PC-3 (cell line): ENCODE measurements at regions not wholly inside any gene's neighbourhood (a gene's known extent, or its start where the extent isn't known, plus 50 kb on each side); places are given as distances from the start of the nearest gene placed in this dataset.

ENCODE experiments used
- CTCF ChIP-seq: fragments of 300-600 bp; sonication (generic); conservative IDR thresholded peaks from 2 replicates; pipeline ENCODE4 v1.5.1; 2017; ENCODE audit warnings: antibody characterized with exemption, low read depth, mild to moderate bottlenecking, low read length
- EZH2 ChIP-seq: fragments of 300-600 bp; sonication (generic); IDR thresholded peaks from one replicate; pipeline ENCODE4 v1.6.1; 2017; ENCODE audit warnings: antibody characterized with exemption, mild to moderate bottlenecking, low read length; ENCODE audit not compliant: unreplicated experiment
- EZH2phosphoT487 ChIP-seq: fragments of 300-600 bp; sonication (generic); IDR thresholded peaks from 2 replicates; pipeline ENCODE4 v1.6.1; 2018; ENCODE audit warnings: mild to moderate bottlenecking, antibody characterized with exemption, low read length, borderline replicate concordance

GRCh38 chr5:167966979-167967378, 324.5 kb upstream of the WWC1 start:
- no peak for TF ChIP-seq CTCF
- TF ChIP-seq EZH2phosphoT487: no peak
- TF ChIP-seq EZH2: no peak
